Fibroblast of lung (primary cell): ENCODE measurements at regions not wholly inside any gene's neighbourhood (a gene's known extent, or its start where the extent isn't known, plus 50 kb on each side); places are given as distances from the start of the nearest gene placed in this dataset.

Source experiments
- DNase-seq, 2 donors: peaks; one replicate each; pipeline versions ENCODE4 v3.0.0 to v3.0.0-alpha.2; 2010; ENCODE audit warnings: low read depth in 2 of 2
- H2AFZ ChIP-seq: 2 replicates; pipeline ENCODE4 v1.5.1; 2012; ENCODE audit warnings: low read length, control low read depth, inconsistent platforms
- H3K27ac ChIP-seq: 2 replicates; pipeline ENCODE4 v1.5.1; 2011; ENCODE audit warnings: low read length, control low read depth; ENCODE audit not compliant: insufficient read depth
- H3K27me3 ChIP-seq: 2 replicates; pipeline ENCODE4 v1.5.1; 2011; ENCODE audit warnings: mild to moderate bottlenecking, low read length; ENCODE audit not compliant: control insufficient read depth, insufficient read depth
- H3K36me3 ChIP-seq: 2 replicates; pipeline ENCODE4 v1.5.1; 2011; ENCODE audit warnings: low read length; ENCODE audit not compliant: control insufficient read depth, insufficient read depth
- H3K4me1 ChIP-seq: 2 replicates; pipeline ENCODE4 v1.5.1; 2011; ENCODE audit warnings: low read length; ENCODE audit not compliant: control insufficient read depth, insufficient read depth; ENCODE audit errors: extremely low read depth
- H3K4me2 ChIP-seq: 2 replicates; pipeline ENCODE4 v1.5.1; 2011; ENCODE audit warnings: low read length, control low read depth; ENCODE audit not compliant: insufficient read depth; ENCODE audit errors: extremely low read depth
- H3K4me3 ChIP-seq, 4 experiments: fragments of 200-600 bp in 1 of 4; sonication (generic) in 1 of 4; replicated peaks in 1 of 4; 2 replicates each; pipeline ENCODE4 v1.5.1; 2011 to 2016; ENCODE audit warnings: low read length in 4 of 4, low read depth in 3 of 4, mild to moderate bottlenecking in 3 of 4, control low read depth in 2 of 4, inconsistent platforms in 1 of 4, mixed read lengths in 1 of 4; ENCODE audit not compliant: insufficient read depth in 1 of 4; ENCODE audit errors: control extremely low read depth in 1 of 4
- H3K79me2 ChIP-seq: 2 replicates; pipeline ENCODE4 v1.5.1; 2012; ENCODE audit warnings: mild to moderate bottlenecking, low read length, inconsistent platforms; ENCODE audit not compliant: control insufficient read depth, insufficient read depth
- H3K9ac ChIP-seq: 2 replicates; pipeline ENCODE4 v1.5.1; 2011; ENCODE audit warnings: mild to moderate bottlenecking, low read length, control low read depth; ENCODE audit not compliant: insufficient read depth
- H3K9me3 ChIP-seq: 2 replicates; pipeline ENCODE4 v1.5.1; 2012; ENCODE audit warnings: low read depth, low read length; ENCODE audit not compliant: control insufficient read depth, insufficient read depth
- H4K20me1 ChIP-seq: 2 replicates; pipeline ENCODE4 v1.5.1; 2011; ENCODE audit warnings: low read length; ENCODE audit not compliant: control insufficient read depth, insufficient read depth; ENCODE audit errors: extremely low read depth
- EZH2 ChIP-seq: IDR thresholded peaks from 2 replicates; pipeline ENCODE4 v1.5.1; 2012; ENCODE audit warnings: low read length, control low read depth, mild to moderate bottlenecking; ENCODE audit errors: missing control alignments
- TF ChIP-seq, protein P1 (sequence below), 2 donors: IDR thresholded peaks in 1 of 2; conservative IDR thresholded peaks in 1 of 2; 1 replicate in 1 of 2; 2 replicates in 1 of 2; pipeline ENCODE4 v1.5.1; 2011 to 2012; ENCODE audit warnings: low read length in 2 of 2, control low read depth in 1 of 2, inconsistent platforms in 1 of 2, low read depth in 1 of 2, mild to moderate bottlenecking in 1 of 2

GRCh38 chr15:93205413-93205812 is 116.4 kb upstream of the RGMA start:
- Histone ChIP-seq H3K9ac (no peak overlapping the region), H3K4me2 (no peak overlapping the region), H3K36me3 (no peaks in the 10 kb centered on the region), H3K27ac (no peak overlapping the region), H4K20me1 (no peaks in the 10 kb centered on the region), H3K4me3 (no peak overlapping the region), H3K9me3 (no peaks in the 10 kb centered on the region), H3K4me1 (no peaks in the 10 kb centered on the region), H2AFZ (no peak overlapping the region), H3K27me3 (no peaks in the 10 kb centered on the region), H3K79me2 (no peaks in the 10 kb centered on the region)
- TF ChIP-seq, protein P1, sequence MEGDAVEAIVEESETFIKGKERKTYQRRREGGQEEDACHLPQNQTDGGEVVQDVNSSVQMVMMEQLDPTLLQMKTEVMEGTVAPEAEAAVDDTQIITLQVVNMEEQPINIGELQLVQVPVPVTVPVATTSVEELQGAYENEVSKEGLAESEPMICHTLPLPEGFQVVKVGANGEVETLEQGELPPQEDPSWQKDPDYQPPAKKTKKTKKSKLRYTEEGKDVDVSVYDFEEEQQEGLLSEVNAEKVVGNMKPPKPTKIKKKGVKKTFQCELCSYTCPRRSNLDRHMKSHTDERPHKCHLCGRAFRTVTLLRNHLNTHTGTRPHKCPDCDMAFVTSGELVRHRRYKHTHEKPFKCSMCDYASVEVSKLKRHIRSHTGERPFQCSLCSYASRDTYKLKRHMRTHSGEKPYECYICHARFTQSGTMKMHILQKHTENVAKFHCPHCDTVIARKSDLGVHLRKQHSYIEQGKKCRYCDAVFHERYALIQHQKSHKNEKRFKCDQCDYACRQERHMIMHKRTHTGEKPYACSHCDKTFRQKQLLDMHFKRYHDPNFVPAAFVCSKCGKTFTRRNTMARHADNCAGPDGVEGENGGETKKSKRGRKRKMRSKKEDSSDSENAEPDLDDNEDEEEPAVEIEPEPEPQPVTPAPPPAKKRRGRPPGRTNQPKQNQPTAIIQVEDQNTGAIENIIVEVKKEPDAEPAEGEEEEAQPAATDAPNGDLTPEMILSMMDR (conservative IDR thresholded peaks at IDR 0.05 in 1 of 2, IDR thresholded peaks at IDR 0.05 in 1 of 2; ENCODE audit: low read depth in 1 of 2, low read length in 2 of 2) = no peak
- no peak for TF ChIP-seq EZH2
- DNase-seq = no peak

- H3K9me3 ChIP-seq = no peaks in the 10 kb centered on the region
Measured at GRCh38 chr15:93203036-93203435, 114.0 kb upstream of the RGMA start.

GRCh38 chr15:93202405-93202804 is 113.4 kb upstream of the RGMA start:
- DNase-seq = no peak
- Histone ChIP-seq H3K4me3 (no peak overlapping the region), H4K20me1 (no peaks in the 10 kb centered on the region), H3K9me3 (no peaks in the 10 kb centered on the region), H3K4me2 (no peak overlapping the region), H3K36me3 (no peaks in the 10 kb centered on the region), H3K27me3 (no peaks in the 10 kb centered on the region), H3K27ac (no peak overlapping the region), H3K9ac (no peak overlapping the region), H3K79me2 (no peaks in the 10 kb centered on the region), H2AFZ (no peak overlapping the region), H3K4me1 (no peaks in the 10 kb centered on the region)
- TF ChIP-seq, protein P1 (conservative IDR thresholded peaks at IDR 0.05 in 1 of 2, IDR thresholded peaks at IDR 0.05 in 1 of 2; ENCODE audit: low read depth in 1 of 2, low read length in 2 of 2) = no peak
- TF ChIP-seq EZH2 = no peak

More at GRCh38 chr15:93203036-93203435, 114.0 kb upstream of the RGMA start:
- H3K9ac ChIP-seq = no peak overlapping the region
- H3K79me2 ChIP-seq = no peaks in the 10 kb centered on the region
- no peak overlapping the region for H3K27ac ChIP-seq
- H3K4me1 ChIP-seq = no peaks in the 10 kb centered on the region
- no peak overlapping the region for H2AFZ ChIP-seq
- no peak overlapping the region for H3K4me2 ChIP-seq
- no peak overlapping the region for H3K4me3 ChIP-seq
- H3K27me3 ChIP-seq = no peaks in the 10 kb centered on the region
- no peaks in the 10 kb centered on the region for H4K20me1 ChIP-seq
- no peak for DNase-seq
- no peaks in the 10 kb centered on the region for H3K36me3 ChIP-seq
- TF ChIP-seq, protein P1 (conservative IDR thresholded peaks at IDR 0.05 in 1 of 2, IDR thresholded peaks at IDR 0.05 in 1 of 2; ENCODE audit: low read depth in 1 of 2, low read length in 2 of 2) = no peak
- TF ChIP-seq EZH2 = no peak
